NCI-H1694 treated with DMSO at 0.1 percent for 48 hours (cell line): ENCODE measurements at regions not wholly inside any gene's neighbourhood (a gene's known extent, or its start where the extent isn't known, plus 50 kb on each side); places are given as distances from the start of the nearest gene placed in this dataset.

ENCODE experiments used
- DNase-seq: peaks from one replicate; lab custom pipeline; 2025; lab: John Stamatoyannopoulos, UW

DNA sequence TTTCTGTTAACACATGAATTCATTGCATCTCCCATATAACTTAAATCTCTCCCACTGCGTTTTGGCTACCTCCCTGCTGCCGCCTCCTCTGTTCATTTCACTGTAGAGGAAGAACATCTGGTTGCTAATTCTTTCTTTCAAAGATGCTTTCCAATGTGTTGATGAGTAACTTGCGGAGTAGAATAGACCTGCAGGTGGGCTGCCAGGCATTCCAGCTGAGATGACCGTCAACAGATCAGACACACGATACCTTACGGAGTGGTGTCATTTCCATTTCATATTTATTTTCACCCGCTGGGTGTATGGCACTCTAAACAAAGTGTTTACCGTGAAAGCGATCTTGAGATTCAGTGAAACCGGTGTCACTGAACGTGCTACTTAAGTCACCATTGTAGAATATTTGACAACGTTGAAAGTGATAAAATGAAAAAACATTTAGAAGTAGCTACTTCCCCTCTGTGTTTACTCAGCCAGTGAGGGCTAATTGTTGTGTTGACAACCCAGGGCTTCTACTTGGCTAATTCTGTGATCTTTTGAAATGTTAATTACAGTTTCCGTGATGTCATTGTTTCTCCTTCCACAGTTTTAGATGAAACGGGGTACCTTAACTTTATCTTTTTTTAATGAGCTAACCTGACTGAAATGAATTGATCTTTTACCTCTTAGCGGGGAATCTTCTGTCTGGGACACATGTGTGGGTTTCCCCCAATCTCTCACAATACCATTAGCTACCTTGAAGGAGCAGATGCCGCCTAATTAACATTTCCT lies 228.5 kb upstream of the ARGLU1 start:
- no peak for DNase-seq

DNA sequence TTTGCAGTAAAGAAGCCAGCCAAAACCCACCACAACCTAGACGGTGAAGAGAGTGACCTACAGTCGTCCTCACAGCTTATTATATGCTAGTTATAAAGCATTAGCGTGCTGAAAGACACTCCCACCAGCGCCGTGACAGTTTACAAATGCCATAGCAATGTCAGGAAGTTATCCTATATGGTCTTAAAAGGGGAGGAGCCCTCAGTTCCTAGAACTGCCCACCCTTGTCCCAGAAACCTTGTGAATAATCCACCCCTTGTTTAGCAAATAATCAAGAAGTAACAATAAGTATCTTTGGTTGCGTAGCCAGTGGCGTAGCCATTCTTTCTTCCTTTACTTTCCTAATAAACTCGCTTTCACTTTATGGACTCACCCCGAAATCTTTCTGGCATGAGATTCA lies 227.9 kb upstream of the ARGLU1 start:
- DNase-seq = no peak

DNA sequence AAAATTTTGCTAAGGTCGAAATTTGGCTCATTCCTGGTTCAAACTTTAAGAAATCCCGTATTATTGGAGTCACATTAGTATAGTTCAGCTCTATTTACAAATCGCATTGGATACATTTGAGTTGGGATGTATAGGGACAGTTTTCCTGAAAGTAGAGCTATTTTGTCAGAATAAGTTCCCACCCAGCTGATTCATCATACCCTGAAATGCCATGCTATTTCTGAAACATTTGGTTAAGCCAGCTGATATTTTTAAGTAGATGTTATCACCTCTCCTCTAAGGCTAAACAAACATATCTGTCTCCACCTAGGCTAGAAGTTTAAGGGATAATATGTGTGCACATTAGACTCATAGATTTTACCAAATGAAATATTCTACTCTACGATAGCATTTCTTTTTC lies 226.2 kb upstream of the ARGLU1 start:
- no peak for DNase-seq

DNA sequence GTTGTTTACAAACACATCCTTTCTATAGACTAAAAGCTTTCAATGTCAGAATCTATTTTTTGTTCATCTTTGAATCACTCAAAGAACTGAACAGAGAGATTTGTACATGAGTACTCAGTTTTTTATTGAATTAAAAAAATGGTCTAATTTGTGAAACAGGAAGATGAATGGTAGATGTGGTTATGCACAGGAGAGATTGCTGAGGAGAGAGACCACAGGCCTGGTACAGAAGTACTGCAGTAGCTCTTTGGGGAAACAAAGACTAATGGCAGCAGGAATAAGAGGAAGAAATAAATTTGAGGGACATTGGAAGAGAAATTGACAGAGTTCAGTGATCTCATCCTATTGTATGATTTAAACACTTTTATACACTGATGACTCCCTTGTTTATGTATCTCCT lies 222.0 kb upstream of the ARGLU1 start:
- no peak for DNase-seq

DNA sequence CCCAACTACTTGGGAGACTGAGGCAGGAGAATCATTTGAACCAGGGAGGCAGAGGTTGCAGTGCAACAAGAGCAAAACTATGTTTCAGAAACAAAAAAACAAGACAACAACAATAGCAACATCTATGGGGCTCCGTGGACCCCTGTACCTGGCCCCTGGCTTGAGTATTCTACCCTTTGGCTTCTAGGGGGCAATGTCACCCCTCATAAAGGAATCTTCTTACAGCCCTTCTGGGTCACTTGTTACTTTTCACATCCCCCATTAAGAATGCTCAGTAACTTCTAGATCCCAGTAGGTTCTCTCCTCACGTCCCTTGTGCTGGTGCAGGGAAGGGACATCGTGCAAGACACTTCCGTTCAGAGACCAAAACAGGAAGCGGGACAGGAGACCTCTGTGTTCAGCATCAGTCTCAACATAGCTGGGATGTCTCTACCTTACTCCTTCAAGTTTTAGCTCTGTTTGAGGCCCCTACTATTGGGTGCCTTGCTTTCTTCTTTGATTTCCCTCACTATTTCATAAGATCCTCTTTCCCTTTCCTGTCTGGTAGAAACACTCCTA lies 218.1 kb upstream of the ARGLU1 start:
- DNase-seq = no peak

DNA sequence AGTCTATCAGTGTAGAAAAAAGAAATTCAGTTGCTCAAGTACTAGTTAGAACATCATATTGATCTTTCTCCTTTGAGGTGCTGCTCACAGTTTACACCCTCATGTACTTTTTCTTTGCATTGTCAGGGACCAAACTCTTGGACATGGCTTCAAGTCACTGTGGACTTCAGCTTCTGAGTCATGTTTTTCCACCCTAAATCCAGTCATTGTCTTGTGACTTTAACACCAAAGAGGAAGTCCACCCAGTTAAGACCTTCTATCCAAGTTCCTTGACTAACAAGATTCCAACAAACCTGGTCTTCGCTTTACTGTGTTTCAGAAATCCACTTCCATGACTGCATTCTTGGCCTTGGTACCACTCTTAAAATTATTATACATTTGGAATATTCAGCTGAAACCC lies 206.7 kb upstream of the ARGLU1 start:
- DNase-seq = no peak

GRCh38 chr13:106772006-106772601 lies 204.2 kb upstream of the ARGLU1 start:
- no peak for DNase-seq

- no peak for DNase-seq
These were observed 201.1 kb upstream of the ARGLU1 start for GRCh38 chr13:106768991-106769390.

GRCh38 chr13:106762708-106763107 lies 194.8 kb upstream of the ARGLU1 start:
- no peak for DNase-seq

DNA sequence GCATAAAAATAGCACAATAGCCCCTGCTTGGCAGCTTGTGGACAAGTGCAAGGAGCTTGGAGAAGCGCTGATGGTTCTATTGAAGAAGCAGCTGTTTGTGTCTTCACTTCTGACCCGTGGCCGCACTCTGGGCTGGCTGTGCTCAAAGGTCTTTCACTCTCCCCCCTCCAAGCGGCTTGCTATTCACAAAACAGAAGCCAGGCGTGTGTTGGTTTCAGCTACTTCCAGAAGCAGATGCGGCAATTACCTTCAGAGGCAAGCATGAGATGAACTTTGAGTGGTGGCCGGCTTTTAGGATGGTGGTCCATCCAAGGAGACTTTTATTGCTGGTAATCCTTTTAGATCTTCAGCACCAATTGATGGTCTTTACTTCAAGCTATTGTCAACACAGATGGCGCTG lies 188.5 kb upstream of the ARGLU1 start:
- DNase-seq = no peak

- DNase-seq = no peak
These were observed 187.6 kb upstream of the ARGLU1 start for GRCh38 chr13:106755542-106755941.

- no peak for DNase-seq
These were observed 185.3 kb upstream of the ARGLU1 start for GRCh38 chr13:106753251-106753650.

- DNase-seq = no peak
These were observed 184.7 kb upstream of the ARGLU1 start for GRCh38 chr13:106752584-106753170.

- DNase-seq = no peak
These were observed 180.8 kb upstream of the ARGLU1 start for GRCh38 chr13:106748785-106749184.

- DNase-seq = no peak
These were observed 176.6 kb upstream of the ARGLU1 start for GRCh38 chr13:106744516-106744915.

DNA sequence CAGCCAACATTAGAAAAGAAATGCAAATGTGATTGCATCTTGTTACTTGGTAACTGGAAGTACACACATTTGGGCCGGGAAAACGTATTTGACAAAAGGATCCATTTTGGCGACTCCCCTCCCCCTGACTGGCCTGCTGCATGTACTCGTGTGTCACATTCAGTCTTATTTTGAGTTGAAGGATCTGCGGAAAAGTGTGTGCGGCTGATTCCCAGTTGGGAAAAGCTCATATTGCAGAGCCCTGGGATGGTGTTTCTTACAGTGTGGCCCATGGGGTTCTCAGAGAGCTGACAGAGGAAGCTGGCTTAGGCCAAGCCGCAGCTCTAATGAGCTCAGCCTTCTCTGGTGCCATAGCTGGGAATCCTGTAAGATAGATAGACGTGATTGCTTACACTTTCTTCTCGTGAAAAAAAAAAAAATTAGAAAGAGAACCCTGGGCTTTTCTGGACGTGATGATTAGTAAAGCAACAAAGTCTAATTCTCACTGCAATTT lies 170.3 kb upstream of the ARGLU1 start:
- DNase-seq = no peak

GRCh38 chr13:106736941-106737340 lies 169.0 kb upstream of the ARGLU1 start:
- no peak for DNase-seq

GRCh38 chr13:106734198-106734597 lies 166.3 kb upstream of the ARGLU1 start:
- no peak for DNase-seq

GRCh38 chr13:106723036-106723435 lies 155.1 kb upstream of the ARGLU1 start:
- DNase-seq = no peak

GRCh38 chr13:106722620-106723019 lies 154.7 kb upstream of the ARGLU1 start:
- DNase-seq = no peak

DNA sequence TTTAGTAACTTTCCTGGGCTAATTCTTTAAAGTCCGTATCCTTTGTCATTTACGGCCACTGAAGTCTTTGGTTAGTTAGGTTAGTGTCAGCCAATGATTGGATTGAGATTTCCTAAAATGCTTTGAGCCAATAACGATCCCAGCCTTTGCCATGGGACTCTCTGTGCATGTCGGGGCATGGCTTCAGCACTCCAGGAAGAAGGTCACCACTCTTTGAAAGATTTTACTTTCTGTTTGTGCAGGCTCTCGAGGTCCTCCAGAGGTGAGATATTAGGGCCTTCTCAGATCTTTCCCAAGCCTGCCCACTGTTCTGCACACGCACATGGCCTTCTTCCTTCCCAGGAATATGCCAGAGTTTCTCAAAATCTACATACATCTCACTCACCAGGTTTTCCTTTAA lies 153.7 kb upstream of the ARGLU1 start:
- no peak for DNase-seq

DNA sequence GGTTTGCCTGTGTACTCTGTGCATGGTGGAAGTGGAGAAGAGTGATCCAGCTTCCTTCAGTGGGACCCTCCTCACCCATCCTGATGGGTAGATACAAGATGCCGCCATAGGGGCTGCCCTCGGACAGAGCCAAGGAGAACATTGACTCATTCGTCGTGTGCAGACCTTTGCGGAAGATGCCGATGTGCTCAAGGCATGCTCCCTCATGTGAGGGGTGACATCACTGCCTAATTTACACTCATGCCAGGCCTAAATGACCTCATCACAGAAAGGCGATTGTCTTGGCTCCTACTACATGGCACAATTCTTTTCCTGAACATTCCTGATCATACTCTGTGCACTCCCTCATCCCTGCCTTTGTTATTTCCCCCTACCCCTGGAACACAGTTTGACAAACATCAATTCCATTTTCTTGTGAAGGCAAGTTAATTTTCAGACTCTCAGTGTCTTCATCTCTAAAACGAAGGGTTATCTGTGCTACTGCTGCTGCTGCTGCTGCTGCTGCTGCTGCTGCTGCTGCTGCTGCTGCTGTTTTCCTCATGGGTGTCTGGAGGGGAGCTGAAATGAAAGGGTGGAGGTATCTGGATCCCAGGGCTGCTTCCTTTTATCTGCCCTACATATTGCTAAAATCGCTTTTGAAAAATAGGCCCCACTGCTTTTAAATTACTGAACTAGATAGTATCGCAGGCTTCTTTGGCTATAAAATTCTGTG lies 146.5 kb upstream of the ARGLU1 start:
- no peak for DNase-seq
